ENCODE measurements at regions not wholly inside any gene's neighbourhood (a gene's known extent, or its start where the extent isn't known, plus 50 kb on each side); places are given as distances from the start of the nearest gene placed in this dataset.

GRCh38 chr5:82396871-82397514 lies 118.8 kb upstream of the RPS23 start:
- no peak overlapping the region for H3K4me2 ChIP-seq (ENCODE audit: low read depth, low read length, poor library complexity, severe bottlenecking)

GRCh38 chr5:82396396-82396795 lies 118.2 kb upstream of the RPS23 start:
- Histone ChIP-seq H3K36me3 (ENCODE audit: insufficient read depth, low read length) (no peaks in the 10 kb centered on the region), H3F3A (ENCODE audit: low read depth) (no peaks in the 10 kb centered on the region), H3K27me3 (ENCODE audit: insufficient read depth, low read length, poor library complexity, severe bottlenecking) (no peaks in the 10 kb centered on the region), H3K4me3 (ENCODE audit: low read length, poor library complexity, severe bottlenecking) (no peak overlapping the region), H3K4me2 (ENCODE audit: low read depth, low read length, poor library complexity, severe bottlenecking) (no peak overlapping the region), H3K9ac (ENCODE audit: low read depth, low read length, poor library complexity, severe bottlenecking) (no peak overlapping the region), H3K9me3 (ENCODE audit: insufficient read depth, low read depth, low read length) (no peaks in the 10 kb centered on the region), H2AFZ (ENCODE audit: low read length) (no peak overlapping the region), H3K79me2 (ENCODE audit: insufficient read depth, low read length) (no peaks in the 10 kb centered on the region), H3K4me1 (ENCODE audit: insufficient read depth, low read length, poor library complexity, severe bottlenecking) (no peaks in the 10 kb centered on the region), H3K9me2 (replicated peaks; ENCODE audit: low read depth, low read length) (no peaks in the 10 kb centered on the region), H4K20me1 (ENCODE audit: insufficient read depth, low read length, poor library complexity, severe bottlenecking) (no peaks in the 10 kb centered on the region)
- TF ChIP-seq EZH2phosphoT487 (IDR thresholded peaks at IDR 0.05; ENCODE audit: borderline replicate concordance) (no peak), CTCF (conservative IDR thresholded peaks at IDR 0.05; ENCODE audit: low read length) (no peak)

More at GRCh38 chr5:82396871-82397514, 118.8 kb upstream of the RPS23 start:
- no peaks in the 10 kb centered on the region for H3K36me3 ChIP-seq (ENCODE audit: insufficient read depth, low read length)
- no peak overlapping the region for H3K9ac ChIP-seq (ENCODE audit: low read depth, low read length, poor library complexity, severe bottlenecking)
- no peaks in the 10 kb centered on the region for H3K4me1 ChIP-seq (ENCODE audit: insufficient read depth, low read length, poor library complexity, severe bottlenecking)
- TF ChIP-seq EZH2phosphoT487 (IDR thresholded peaks at IDR 0.05; ENCODE audit: borderline replicate concordance) (no peak), CTCF (conservative IDR thresholded peaks at IDR 0.05; ENCODE audit: low read length) (no peak)
- no peaks in the 10 kb centered on the region for H4K20me1 ChIP-seq (ENCODE audit: insufficient read depth, low read length, poor library complexity, severe bottlenecking)
- H3K9me2 ChIP-seq (replicated peaks; ENCODE audit: low read depth, low read length): no peaks in the 10 kb centered on the region
- no peaks in the 10 kb centered on the region for H3F3A ChIP-seq (ENCODE audit: low read depth)
- H3K4me3 ChIP-seq (ENCODE audit: low read length, poor library complexity, severe bottlenecking): no peak overlapping the region
- H3K27me3 ChIP-seq (ENCODE audit: insufficient read depth, low read length, poor library complexity, severe bottlenecking): no peaks in the 10 kb centered on the region
- H3K79me2 ChIP-seq (ENCODE audit: insufficient read depth, low read length): no peaks in the 10 kb centered on the region
- H3K9me3 ChIP-seq (ENCODE audit: insufficient read depth, low read depth, low read length): no peaks in the 10 kb centered on the region
- H2AFZ ChIP-seq (ENCODE audit: low read length): no peak overlapping the region

- Histone ChIP-seq H2AFZ (ENCODE audit: low read length) (no peak overlapping the region), H4K20me1 (ENCODE audit: insufficient read depth, low read length, poor library complexity, severe bottlenecking) (no peaks in the 10 kb centered on the region), H3K9ac (ENCODE audit: low read depth, low read length, poor library complexity, severe bottlenecking) (no peak overlapping the region), H3K79me2 (ENCODE audit: insufficient read depth, low read length) (no peaks in the 10 kb centered on the region), H3K27me3 (ENCODE audit: insufficient read depth, low read length, poor library complexity, severe bottlenecking) (no peaks in the 10 kb centered on the region), H3K36me3 (ENCODE audit: insufficient read depth, low read length) (no peaks in the 10 kb centered on the region), H3K4me1 (ENCODE audit: insufficient read depth, low read length, poor library complexity, severe bottlenecking) (peaks cover 5% of the 10 kb centered on the region), H3K9me2 (replicated peaks; ENCODE audit: low read depth, low read length) (no peaks in the 10 kb centered on the region), H3K4me2 (ENCODE audit: low read depth, low read length, poor library complexity, severe bottlenecking) (no peak overlapping the region), H3F3A (ENCODE audit: low read depth) (no peaks in the 10 kb centered on the region), H3K9me3 (ENCODE audit: insufficient read depth, low read depth, low read length) (no peaks in the 10 kb centered on the region), H3K4me3 (ENCODE audit: low read length, poor library complexity, severe bottlenecking) (no peak overlapping the region)
- no peak for TF ChIP-seq CTCF (conservative IDR thresholded peaks at IDR 0.05; ENCODE audit: low read length)
- no peak for TF ChIP-seq EZH2phosphoT487 (IDR thresholded peaks at IDR 0.05; ENCODE audit: borderline replicate concordance)
Measured at GRCh38 chr5:82393951-82394350, 115.8 kb upstream of the RPS23 start.

All from Loucy (cell line).